ENCODE measurements at regions not wholly inside any gene's neighbourhood (a gene's known extent, or its start where the extent isn't known, plus 50 kb on each side); places are given as distances from the start of the nearest gene placed in this dataset.

DNA sequence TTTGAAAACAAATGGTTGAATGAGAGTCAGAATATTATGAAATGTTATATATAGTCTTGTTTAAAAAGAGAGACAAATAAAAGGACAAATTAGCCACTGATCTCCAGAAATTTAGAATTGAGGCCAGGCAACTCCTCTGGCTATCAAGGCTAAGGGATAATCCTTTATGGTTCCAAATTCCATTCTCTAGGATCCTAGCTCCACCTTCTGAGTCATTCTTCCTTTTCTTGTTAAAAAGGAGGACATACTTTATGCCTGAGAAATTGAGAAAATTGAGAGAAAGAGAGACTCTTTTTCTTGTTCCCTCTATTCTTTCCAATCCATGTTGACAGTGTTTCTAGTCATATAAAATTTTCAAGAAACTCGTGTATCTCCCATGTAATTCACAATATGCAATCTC is 1299.5 kb downstream of the FSTL5 start:
- DNase-seq: peak; percentile 56

DNA sequence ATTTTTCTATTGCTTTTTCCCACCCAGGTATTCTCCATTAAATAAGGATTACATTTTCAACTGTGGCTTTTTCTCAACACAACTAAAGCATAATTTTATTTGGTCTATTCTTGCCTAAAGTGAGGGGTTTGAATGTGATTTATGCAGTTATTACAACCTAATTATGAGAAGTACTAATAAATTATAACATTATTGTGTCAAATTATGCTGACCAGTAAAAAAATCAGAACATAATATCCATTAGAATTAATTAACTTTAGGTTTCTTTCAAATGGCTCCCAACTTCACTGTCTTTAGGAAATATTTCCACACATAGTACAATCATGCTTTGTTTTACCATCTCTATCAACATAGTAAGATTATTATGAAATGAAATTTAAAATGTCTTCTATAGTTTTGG is 1293.9 kb downstream of the FSTL5 start:
- DNase-seq: no peak

DNA sequence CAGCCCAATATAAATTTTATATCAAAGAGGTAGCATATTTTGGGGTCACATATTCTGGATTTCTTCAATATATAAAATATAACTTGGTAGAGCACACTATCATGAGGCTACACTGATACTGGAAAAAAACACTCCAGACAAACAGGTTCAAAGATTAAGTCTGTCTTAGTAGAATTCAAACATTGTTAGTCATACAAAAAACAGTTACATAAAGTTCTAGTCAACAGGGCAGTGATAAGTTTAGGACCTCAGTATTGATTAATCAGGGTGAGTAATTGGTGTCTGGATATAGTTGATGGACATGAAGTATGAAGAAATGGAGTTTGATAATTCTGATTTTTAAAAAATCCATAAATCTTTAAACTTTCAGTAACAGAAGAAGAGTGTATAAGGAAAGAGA is 1291.3 kb downstream of the FSTL5 start:
- DNase-seq: no peak

DNA sequence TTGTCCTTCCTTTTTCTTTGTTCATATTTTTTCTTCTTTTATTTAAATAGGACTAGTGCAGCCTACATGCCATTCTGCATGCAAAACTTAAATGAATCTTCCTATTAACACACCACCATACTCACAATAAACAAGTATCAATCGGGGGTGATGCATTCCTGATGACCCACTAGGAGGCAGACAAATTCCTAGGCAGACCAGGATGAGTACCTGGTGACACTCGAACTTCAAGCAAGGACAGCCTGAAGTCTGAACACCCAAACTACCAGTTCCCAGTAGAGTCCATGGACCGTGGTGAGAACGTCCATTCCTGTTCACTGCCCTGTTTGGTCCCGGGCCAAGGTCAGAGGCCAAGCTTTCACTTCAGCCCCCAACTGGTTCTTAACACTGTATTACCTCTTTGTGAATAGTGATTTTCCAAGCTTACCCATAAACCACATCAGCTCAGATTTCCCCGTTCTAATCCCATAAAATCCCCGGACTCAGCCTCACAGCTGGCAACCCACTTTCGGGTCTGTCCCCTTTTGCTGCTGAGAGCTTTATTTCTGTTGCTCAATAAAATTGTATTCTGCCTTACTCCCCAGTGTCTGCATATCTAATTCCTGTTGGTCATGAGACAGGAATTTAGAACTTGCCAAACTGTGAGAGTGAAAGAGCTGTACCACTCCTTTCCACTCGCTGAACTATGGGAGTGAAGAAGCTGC is 1286.6 kb downstream of the FSTL5 start:
- DNase-seq: peak; percentile 35

DNA sequence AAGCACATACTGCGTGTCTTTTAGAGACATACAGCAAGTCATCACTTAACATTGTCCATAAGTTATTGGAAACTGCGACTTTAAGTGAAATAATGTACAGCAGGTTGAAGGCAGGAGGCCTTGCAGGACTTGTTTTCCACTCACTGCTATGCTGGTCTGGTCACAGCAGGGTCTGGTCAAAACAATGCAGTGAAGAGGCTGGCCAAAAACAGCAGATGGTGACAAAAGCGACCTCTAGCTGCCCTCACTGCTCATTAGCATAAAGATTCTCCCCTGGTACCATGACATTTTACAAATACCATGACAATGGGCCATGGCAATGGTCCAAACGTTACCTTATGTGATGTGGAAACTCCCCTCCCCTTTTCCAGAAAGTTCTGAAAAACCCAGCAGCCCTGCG is 1283.6 kb downstream of the FSTL5 start:
- DNase-seq: no peak

DNA sequence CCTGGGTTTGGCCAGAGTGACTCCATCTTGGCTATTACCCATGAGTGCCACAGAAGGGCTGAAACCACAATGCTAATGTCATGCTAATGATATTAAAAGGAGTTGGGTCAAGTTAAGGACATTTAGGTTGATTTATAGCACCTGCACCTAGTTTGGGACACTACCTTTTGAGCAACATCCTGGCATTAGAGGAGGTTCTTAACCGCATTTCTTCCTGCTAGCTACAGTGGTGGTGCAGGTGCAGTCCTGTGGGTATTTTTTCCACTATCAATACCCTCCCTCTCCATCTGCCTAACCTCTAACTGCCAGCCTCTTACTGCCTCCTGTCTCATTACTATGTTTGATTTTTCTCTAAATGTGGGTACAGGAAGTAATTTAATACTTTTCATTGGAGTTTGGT is 1276.1 kb downstream of the FSTL5 start:
- no peak for DNase-seq

DNA sequence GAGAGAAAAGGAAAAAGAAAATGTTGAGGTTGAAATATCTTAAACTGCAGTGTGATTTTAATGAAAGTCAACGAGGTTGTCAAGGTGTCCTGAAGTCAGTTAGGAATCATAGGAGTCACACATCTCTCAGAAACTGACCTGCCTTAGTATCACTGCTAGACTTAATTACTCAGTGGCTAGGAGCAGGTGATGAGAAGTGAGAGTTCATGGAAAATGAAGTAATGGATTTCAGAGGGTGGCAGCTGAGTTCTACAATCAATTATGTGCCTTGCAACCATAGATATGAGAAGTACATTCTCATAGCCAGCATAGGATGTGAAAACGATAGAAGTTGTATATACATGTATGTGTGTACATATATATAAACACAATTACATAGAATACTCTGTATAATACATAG is 1269.7 kb downstream of the FSTL5 start:
- DNase-seq: no peak

DNA sequence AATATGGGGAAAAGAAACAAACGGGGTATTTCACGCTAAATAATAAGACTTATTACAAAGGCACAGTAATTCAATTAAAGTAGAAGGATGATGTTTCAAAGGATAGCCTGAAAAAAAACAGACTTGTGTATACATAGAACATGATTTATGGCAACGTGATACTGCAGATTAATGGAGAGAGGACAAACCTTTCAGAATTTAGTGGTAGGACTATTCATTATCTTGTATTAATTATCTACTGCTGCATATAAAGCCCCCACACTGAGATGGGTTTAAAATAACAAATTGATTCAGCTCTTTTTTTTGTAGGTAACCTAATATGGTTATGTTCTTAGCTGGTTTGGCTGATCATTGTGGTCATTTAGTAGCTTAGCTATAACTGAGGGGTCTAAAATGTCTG is 1269.0 kb downstream of the FSTL5 start:
- no peak for DNase-seq

DNA sequence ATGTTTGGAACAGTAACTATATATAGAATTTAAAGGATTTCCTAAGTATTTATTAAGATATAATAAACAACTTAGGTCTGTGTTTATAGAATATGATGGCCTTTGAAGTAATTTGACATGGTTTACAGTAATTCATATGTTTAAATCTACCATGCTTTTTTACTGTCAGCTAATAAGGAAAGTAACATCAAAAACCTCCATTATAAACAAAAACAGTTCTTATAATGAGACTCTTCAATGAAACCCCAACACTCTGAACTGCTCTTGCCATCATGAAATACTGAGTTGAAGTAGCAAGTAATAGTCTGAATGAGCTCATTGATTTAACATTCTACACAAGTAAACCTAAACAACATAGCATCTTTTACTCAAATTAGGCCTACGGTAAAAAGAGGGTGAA is 1236.5 kb downstream of the FSTL5 start:
- DNase-seq: no peak

DNA sequence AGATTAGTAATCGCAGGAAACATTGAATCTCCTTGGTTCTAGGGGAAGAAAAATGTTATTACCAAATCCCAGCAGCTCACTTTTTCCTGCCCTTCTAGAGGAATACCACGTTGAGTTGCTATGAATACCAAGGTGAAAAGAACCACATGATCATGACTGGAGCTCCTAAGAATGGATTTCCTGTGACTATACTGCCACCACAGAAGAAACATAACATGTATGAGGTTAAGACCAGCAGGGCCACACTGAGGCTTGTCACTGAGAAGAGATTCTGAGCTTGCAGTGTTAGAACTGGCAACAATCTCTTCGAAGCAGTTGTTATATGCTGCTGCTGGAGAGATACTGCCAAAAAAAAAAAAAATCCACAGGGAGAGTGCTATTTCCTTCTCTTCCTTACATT is 1235.3 kb downstream of the FSTL5 start:
- peak; percentile 6 for DNase-seq

DNA sequence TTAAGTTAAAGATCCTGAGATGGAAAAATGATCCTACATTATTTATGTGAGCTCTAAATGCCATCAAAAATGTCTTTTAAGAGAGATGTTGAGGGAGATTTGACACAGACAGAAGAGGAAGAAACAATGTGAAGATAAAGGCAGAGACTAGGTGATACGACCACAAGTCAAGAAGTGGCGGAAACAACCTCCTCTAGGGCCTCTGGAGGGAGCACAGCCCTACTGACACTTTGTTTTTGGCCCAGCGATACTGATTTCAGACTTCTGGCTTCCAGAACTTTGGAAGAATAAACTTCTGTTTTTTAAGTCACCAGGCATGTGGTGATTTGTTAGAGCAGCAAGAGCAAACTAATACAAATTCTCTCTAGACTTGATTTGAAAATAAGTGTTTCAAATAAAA is 1216.1 kb downstream of the FSTL5 start:
- no peak for DNase-seq

DNA sequence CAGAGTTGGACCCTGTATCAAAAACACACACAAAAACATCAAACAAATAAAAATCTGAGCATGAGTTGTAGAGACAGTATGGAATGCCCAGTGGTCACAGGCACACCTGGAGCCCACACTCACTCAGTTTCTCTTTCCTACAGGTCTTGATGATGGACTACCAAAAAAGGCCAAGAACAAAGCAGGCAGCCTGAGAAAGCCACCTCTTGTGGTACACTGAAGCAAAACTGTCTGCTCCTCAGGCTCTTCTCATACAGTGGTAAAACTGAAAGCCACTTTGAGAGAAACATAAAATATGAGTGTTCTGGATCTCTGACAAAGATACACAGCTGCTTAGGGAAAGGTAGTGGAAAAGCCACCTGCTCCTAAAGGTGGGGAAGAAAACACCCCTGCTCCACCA is 1206.9 kb downstream of the FSTL5 start:
- no peak for DNase-seq

DNA sequence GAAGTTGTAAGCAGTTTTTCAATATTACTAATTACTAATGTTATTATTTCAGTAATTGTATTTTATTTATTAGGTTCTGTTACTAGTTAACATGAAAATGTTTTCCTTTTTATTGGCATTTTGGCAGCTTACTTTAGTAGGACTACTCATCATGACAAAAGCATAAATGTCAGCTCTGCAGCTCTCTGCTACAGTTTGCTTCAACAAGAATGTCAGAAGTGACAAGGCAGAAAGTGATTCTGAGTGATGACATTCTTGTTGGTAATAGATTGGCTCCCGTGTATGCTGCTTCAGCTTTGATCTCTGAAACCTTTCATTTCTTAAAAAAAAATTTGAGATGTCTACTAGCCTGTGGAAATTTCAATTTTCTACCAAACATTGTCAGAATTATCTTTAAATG is 1193.9 kb downstream of the FSTL5 start:
- DNase-seq: no peak

DNA sequence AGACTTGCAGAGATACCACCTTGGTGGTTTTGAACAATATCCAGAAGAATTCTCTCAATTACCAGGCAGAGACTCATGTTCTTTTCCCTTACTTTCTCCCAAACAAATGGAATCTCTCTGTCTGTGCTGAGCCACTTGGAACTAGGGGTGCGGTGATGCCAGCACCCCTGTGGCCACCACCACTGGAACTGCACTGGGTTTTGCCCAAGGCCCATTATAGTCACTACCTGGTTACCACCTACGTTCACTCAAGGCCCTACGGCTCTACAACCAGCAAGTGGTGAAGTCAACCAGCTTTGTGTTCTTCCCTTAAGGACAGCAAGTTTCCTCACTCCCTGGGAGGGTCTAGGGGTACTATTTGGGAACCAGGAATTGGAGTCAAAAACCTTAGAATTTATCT is 1183.7 kb downstream of the FSTL5 start:
- no peak for DNase-seq

DNA sequence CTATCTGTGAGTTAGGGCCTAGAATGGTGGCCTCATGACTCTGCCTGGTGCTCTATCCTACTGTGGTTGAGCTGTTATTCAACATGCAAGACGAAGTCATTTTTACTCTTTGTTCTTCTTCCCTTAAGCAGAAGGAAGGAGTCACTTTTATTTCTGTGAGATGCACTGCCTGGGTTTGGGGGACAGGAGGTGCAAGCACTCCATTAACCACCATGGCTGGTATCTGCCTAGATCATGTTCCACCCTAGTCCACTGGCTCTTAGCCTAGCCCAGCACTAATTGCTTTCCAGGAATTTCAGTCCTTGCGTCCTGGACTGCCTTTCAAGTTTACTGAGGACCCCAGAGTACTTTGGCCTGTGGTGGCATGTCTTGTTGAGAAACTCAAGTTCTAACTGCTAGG is 1182.7 kb downstream of the FSTL5 start:
- no peak for DNase-seq

DNA sequence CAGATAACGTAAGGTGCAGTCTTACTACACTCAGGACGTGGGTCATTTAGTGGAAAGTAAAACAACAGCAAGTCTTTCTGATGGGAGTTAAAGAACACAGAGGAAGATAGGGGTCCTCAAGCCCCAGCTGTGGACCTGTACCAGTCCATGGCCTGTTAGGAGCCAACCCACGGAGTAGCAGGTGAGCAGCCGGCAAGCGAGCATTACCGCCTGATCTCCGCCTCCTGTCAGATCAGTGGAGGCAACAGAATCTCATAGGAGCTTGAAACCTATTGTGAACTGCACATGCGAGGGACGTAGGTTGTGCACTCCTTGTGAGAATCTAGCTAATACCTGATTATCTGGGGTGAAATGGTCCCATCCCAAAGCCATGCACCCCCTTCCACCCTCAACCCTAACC is 1180.8 kb downstream of the FSTL5 start:
- DNase-seq: no peak

DNA sequence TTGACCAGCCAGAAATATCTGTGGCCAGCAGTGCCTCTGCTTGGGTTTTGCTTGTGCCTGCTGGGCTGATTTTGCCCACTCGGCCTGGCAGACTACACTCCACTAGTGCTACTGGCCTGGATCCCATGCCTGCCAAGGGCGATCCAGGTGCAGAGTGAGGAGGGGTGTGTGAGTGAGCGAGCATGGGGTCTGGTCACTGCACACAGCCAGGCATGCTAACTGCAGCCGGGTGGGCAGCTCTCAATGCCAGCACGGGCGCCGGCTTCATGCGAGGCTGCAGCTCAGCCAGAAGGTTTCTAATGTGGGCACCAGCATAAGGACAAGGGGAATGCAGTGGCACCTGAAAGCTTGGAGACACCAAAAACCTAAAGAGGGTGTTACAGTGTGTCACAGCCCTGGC is 1161.4 kb downstream of the FSTL5 start:
- no peak for DNase-seq

DNA sequence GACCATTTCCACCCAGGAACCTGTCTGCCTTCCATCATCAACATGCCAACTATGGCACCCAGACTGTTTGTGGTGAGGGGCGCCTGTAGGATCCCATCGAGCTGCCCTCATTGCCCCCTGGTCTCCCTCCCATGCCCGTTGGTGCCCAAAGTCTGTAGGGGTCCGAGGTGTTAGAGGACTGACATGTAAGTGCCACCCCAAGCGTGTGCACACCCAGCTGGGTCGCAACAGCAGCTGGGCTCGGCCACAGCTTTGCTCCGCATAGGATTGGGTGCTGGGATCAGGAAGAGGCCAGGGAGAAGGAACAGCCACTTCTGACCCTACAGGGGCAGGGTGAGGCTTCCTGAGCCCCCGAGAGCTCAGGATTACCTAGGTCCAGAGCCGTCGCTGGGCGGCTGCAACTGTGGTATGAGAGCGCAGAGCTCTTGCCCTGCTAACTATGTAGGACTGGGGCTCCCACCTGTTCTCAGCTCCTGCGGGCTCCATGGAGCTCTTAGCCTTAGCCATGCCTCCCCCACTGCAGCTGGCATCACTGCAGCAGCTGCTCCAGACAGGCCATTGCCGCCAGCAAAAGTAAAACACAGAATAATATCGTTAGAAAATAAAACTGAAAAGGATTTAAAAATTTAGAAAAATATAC is 1160.3 kb downstream of the FSTL5 start:
- no peak for DNase-seq

DNA sequence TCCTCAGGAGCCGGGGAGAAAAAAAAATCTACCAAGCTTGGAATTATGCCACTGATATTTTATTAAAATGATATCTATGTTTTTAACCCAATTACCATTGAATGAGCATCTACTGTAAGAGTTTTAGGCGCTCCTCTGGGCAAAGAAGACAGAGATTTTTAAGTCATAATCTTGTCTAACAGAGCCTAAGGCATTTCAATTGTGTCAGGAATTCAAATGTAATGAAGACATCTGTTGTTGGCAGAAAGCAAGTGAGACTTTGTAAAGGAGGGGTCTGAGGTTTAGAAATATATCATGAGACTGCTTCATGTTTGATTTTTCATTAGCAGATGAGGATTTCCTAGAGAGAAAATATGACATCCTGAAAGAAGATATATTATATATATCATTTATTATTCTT is 1158.1 kb downstream of the FSTL5 start:
- no peak for DNase-seq

DNA sequence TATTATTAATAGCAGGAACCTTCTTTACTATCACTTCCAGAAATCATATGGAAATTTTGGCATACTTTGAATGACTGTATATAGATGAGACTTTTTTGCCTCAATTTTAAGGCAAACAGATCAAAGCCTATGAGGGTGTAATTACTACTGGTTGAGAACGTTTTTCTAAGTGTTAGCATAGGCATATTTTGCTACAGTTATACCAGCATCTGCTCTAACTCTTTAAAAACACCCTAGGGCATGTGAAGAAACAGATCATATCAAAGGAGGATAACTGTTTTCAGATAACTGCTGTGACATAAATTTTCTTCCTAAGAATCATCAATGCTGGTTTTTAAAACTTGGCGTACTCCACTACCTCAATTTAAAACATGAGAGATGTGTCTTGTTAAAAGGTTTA is 1155.3 kb downstream of the FSTL5 start:
- DNase-seq: no peak

DNA sequence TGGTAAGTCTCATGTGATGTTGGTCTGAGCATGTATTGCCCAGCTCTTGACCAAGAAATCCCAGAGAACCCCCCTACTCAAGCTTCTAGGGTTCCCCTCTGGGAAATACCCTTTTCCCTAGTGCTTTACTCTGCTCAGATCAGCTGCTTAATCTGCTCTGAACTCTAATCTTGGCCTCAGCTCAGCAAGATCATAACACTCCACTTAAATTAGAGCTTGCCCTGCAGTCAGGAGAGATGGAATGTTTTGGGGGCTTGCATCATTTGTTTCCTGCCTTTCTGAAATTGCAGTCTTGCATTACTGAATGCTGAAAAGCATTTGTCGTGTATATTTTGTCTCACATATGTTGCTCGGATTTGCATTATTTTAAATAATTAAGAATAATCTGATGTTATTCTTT is 1153.6 kb downstream of the FSTL5 start:
- DNase-seq: no peak
